DND-41 (cell line): ENCODE measurements at regions not wholly inside any gene's neighbourhood (a gene's known extent, or its start where the extent isn't known, plus 50 kb on each side); places are given as distances from the start of the nearest gene placed in this dataset.

Experiments
- ATAC-seq: fragments of 200-7000 bp; cut with Tn5 transposase; 3 replicates; pipeline ENCODE4 v1.9.1; 2021; ENCODE audit warnings: low read depth; ENCODE audit not compliant: insufficient read depth
- DNase-seq: peaks from one replicate; pipeline ENCODE4 v3.0.0-alpha.2; 2020
- H2AFZ ChIP-seq: 2 replicates; pipeline ENCODE4 v1.6.0; 2012; ENCODE audit warnings: low read depth, low read length
- H3K27ac ChIP-seq: 2 replicates; pipeline ENCODE4 v1.5.1; 2012; ENCODE audit warnings: low read length, inconsistent platforms
- H3K27me3 ChIP-seq: fragments of 200-600 bp; sonication (generic); 2 replicates; pipeline ENCODE4 v1.6.0; 2012; ENCODE audit warnings: low read length, mild to moderate bottlenecking, inconsistent platforms; ENCODE audit not compliant: insufficient read depth, poor library complexity
- H3K36me3 ChIP-seq: 2 replicates; pipeline ENCODE4 v1.5.1; 2012; ENCODE audit warnings: low read length, inconsistent platforms; ENCODE audit not compliant: insufficient read depth
- H3K4me1 ChIP-seq: 2 replicates; pipeline ENCODE4 v1.5.1; 2012; ENCODE audit warnings: mild to moderate bottlenecking, low read length; ENCODE audit not compliant: insufficient read depth
- H3K4me2 ChIP-seq: 2 replicates; pipeline ENCODE4 v1.6.0; 2012; ENCODE audit warnings: mild to moderate bottlenecking, moderate library complexity, low read length, inconsistent platforms; ENCODE audit not compliant: insufficient read depth
- H3K4me3 ChIP-seq, 2 experiments: fragments of 200-600 bp in 1 of 2; shearing (Covaris generic) in 1 of 2; 2 replicates each; pipeline ENCODE4 v1.5.1; 2012 to 2016; ENCODE audit warnings: inconsistent platforms in 2 of 2, low read length in 2 of 2, mild to moderate bottlenecking in 2 of 2, low read depth in 1 of 2, moderate library complexity in 1 of 2
- H3K79me2 ChIP-seq: 2 replicates; pipeline ENCODE4 v1.6.0; 2012; ENCODE audit warnings: low read length, inconsistent platforms; ENCODE audit not compliant: insufficient read depth
- H3K9ac ChIP-seq: 2 replicates; pipeline ENCODE4 v1.6.0; 2012; ENCODE audit warnings: low read depth, mild to moderate bottlenecking, inconsistent platforms, low read length, moderate library complexity
- H3K9me3 ChIP-seq: 2 replicates; pipeline ENCODE4 v1.5.1; 2012; ENCODE audit warnings: low read length, moderate library complexity, mild to moderate bottlenecking, inconsistent platforms; ENCODE audit not compliant: insufficient read depth, severe bottlenecking
- H4K20me1 ChIP-seq: 2 replicates; pipeline ENCODE4 v1.6.0; 2012; ENCODE audit warnings: low read length; ENCODE audit not compliant: insufficient read depth
- EZH2 ChIP-seq: IDR thresholded peaks from 3 replicates; pipeline ENCODE4 v1.6.1; 2012; ENCODE audit warnings: borderline replicate concordance, low read depth, mild to moderate bottlenecking, moderate library complexity, low read length, inconsistent platforms; ENCODE audit not compliant: severe bottlenecking
- TF ChIP-seq, protein P1 (sequence below): IDR thresholded peaks from 2 replicates; pipeline ENCODE4 v1.5.1; 2012; ENCODE audit warnings: borderline replicate concordance, low read length, moderate library complexity, mild to moderate bottlenecking; ENCODE audit not compliant: poor library complexity, severe bottlenecking; ENCODE audit errors: extremely low read depth

DNA sequence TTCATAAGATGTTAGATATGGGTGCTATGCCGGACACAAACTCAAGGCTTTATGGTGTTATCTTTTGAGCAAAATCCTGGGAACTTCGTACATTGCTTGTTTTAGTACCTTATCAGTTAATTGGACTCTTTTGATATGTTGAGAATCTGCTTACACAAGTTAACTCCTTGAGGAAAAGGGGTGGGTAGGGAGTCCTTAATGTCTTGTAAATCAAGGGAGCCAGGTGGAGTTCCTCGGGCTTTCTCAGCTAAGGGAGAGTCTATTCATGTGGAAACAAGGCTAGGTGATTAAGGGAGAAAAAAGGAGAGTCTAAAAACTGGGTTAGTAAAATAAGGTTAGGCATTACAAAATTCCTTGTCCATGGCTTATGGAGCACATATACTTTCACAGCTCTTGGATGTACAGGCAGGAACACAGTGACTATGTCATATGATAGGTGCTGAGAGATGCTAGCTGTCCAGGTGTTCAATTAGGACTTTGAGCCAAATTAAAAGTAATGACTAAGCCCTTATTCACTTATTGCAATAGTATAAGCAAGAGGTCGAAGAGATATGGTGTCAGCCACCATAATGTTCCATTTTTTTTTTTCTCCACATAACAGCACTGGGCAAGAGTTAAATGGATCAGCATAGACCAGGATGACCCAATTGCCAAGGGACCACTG is 59.5 kb upstream of the DYNAP start:
- Histone ChIP-seq H3K79me2 (no peaks in the 10 kb centered on the region), H3K9ac (no peak overlapping the region), H3K36me3 (no peaks in the 10 kb centered on the region), H3K27me3 (no peaks in the 10 kb centered on the region), H3K4me3 (no peak overlapping the region), H3K27ac (no peak overlapping the region), H3K4me1 (no peaks in the 10 kb centered on the region), H3K9me3 (peaks cover 17% of the 10 kb centered on the region), H3K4me2 (no peak overlapping the region), H4K20me1 (no peaks in the 10 kb centered on the region), H2AFZ (no peak overlapping the region)
- TF ChIP-seq EZH2: no peak
- TF ChIP-seq, protein P1, sequence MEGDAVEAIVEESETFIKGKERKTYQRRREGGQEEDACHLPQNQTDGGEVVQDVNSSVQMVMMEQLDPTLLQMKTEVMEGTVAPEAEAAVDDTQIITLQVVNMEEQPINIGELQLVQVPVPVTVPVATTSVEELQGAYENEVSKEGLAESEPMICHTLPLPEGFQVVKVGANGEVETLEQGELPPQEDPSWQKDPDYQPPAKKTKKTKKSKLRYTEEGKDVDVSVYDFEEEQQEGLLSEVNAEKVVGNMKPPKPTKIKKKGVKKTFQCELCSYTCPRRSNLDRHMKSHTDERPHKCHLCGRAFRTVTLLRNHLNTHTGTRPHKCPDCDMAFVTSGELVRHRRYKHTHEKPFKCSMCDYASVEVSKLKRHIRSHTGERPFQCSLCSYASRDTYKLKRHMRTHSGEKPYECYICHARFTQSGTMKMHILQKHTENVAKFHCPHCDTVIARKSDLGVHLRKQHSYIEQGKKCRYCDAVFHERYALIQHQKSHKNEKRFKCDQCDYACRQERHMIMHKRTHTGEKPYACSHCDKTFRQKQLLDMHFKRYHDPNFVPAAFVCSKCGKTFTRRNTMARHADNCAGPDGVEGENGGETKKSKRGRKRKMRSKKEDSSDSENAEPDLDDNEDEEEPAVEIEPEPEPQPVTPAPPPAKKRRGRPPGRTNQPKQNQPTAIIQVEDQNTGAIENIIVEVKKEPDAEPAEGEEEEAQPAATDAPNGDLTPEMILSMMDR: no peak
- ATAC-seq (no peak), DNase-seq (no peak)

DNA sequence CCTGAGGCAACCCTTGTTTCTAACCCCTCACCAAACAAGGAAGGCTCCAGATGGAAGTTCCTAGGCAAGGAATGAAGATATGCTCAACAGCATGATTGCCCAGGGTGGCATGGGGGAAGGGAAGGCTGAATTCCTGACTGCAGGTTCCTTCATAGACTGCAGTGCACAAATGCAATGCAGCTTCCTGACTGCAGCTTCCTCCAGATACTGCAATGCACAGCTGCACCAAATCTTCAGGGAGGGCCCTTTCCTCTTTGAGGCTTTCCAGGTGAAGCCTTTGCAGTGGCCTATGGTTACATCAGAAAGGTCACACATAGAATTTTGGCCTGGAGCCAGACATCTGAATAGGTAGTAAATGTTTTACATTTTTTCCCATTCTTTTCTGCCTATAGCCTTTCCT is 58.8 kb upstream of the DYNAP start:
- TF ChIP-seq EZH2: no peak
- TF ChIP-seq, protein P1: no peak
- Histone ChIP-seq H4K20me1 (no peaks in the 10 kb centered on the region), H3K27ac (no peak overlapping the region), H3K4me2 (no peak overlapping the region), H2AFZ (no peak overlapping the region), H3K9me3 (peaks cover 17% of the 10 kb centered on the region), H3K36me3 (no peaks in the 10 kb centered on the region), H3K9ac (no peak overlapping the region), H3K4me3 (no peak overlapping the region), H3K79me2 (no peaks in the 10 kb centered on the region), H3K4me1 (no peaks in the 10 kb centered on the region), H3K27me3 (no peaks in the 10 kb centered on the region)
- DNase-seq: no peak
- no peak for ATAC-seq

DNA sequence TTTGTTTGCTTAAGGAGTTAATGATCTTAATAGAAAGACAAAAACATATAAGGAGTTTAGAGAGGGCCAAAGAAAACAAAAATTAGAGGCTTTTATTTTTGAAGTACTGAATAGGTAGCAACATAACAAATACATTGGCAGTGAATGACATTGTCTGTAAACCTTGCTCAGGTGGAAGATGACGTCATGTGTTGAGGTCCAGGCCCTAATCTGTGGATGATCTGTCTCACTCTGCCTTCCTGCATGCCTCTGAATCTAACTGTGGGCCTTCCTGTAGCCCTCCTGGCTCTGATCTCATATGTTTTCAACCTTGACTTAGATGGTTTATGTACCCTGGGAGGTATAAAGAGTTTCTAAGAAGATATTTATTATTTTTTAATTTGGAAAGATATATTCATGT is 58.1 kb upstream of the DYNAP start:
- peaks cover 23% of the 10 kb centered on the region for H3K9me3 ChIP-seq
- H3K4me2 ChIP-seq: no peak overlapping the region
- H3K36me3 ChIP-seq: no peaks in the 10 kb centered on the region
- H3K4me3 ChIP-seq: no peak overlapping the region
- TF ChIP-seq, protein P1: no peak
- TF ChIP-seq EZH2: no peak
- no peaks in the 10 kb centered on the region for H4K20me1 ChIP-seq
- no peak overlapping the region for H3K27ac ChIP-seq
- H3K9ac ChIP-seq: no peak overlapping the region
- H3K4me1 ChIP-seq: no peaks in the 10 kb centered on the region
- DNase-seq: no peak
- H3K79me2 ChIP-seq: no peaks in the 10 kb centered on the region
- no peak overlapping the region for H2AFZ ChIP-seq
- no peaks in the 10 kb centered on the region for H3K27me3 ChIP-seq
- no peak for ATAC-seq
